H9 (cell line): ENCODE measurements at regions not wholly inside any gene's neighbourhood (a gene's known extent, or its start where the extent isn't known, plus 50 kb on each side); places are given as distances from the start of the nearest gene placed in this dataset.

Source experiments
- DNase-seq: peaks from one replicate; pipeline ENCODE4 v3.0.0-alpha.2; 2017
- H2AFZ ChIP-seq: one replicate; pipeline ENCODE4 v1.6.1; 2013; ENCODE audit warnings: mild to moderate bottlenecking, low read length, control low read depth, moderate library complexity
- H2AK5ac ChIP-seq: 2 replicates; pipeline ENCODE4 v1.6.1; 2013; ENCODE audit warnings: low read length, control low read depth, mixed read lengths; ENCODE audit not compliant: insufficient read length
- H2BK120ac ChIP-seq: one replicate; pipeline ENCODE4 v1.6.1; 2013; ENCODE audit warnings: low read depth, mild to moderate bottlenecking, low read length, control low read depth, inconsistent platforms; ENCODE audit not compliant: poor library complexity, severe bottlenecking
- H2BK12ac ChIP-seq: 2 replicates; pipeline ENCODE4 v1.6.1; 2013; ENCODE audit warnings: low read length, control low read depth, mixed read lengths, low read depth; ENCODE audit not compliant: insufficient read length
- H2BK15ac ChIP-seq: 2 replicates; pipeline ENCODE4 v1.6.1; 2013; ENCODE audit warnings: low read depth, low read length, control low read depth
- H2BK20ac ChIP-seq: one replicate; pipeline ENCODE4 v1.6.1; 2013; ENCODE audit warnings: low read depth, mild to moderate bottlenecking, low read length, control low read depth, inconsistent platforms; ENCODE audit not compliant: poor library complexity, severe bottlenecking
- H2BK5ac ChIP-seq: 2 replicates; pipeline ENCODE4 v1.6.1; 2013; ENCODE audit warnings: low read length, control low read depth, mixed read lengths; ENCODE audit not compliant: insufficient read length
- H3K14ac ChIP-seq: 2 replicates; pipeline ENCODE4 v1.6.1; 2013; ENCODE audit warnings: low read length, control low read depth; ENCODE audit not compliant: insufficient read depth
- H3K18ac ChIP-seq: 2 replicates; pipeline ENCODE4 v1.6.1; 2013; ENCODE audit warnings: low read depth, mild to moderate bottlenecking, mixed read lengths, low read length, control low read depth; ENCODE audit not compliant: insufficient read length
- H3K23ac ChIP-seq: 2 replicates; pipeline ENCODE4 v1.6.1; 2013; ENCODE audit warnings: low read length, control low read depth, mixed read lengths, low read depth; ENCODE audit not compliant: insufficient read length
- H3K23me2 ChIP-seq: 2 replicates; pipeline ENCODE4 v1.6.1; 2013; ENCODE audit warnings: low read depth, mild to moderate bottlenecking, mixed read lengths, low read length, control low read depth; ENCODE audit not compliant: insufficient read length, poor library complexity, severe bottlenecking
- H3K27ac ChIP-seq: 2 replicates; pipeline ENCODE4 v1.5.1; 2013; ENCODE audit warnings: low read length, control low read depth, mixed read lengths, low read depth; ENCODE audit not compliant: insufficient read length
- H3K27me3 ChIP-seq: 2 replicates; pipeline ENCODE4 v1.6.1; 2013; ENCODE audit warnings: low read length, control low read depth, inconsistent platforms; ENCODE audit not compliant: insufficient read depth
- H3K4ac ChIP-seq: 2 replicates; pipeline ENCODE4 v1.6.1; 2013; ENCODE audit warnings: low read depth, mild to moderate bottlenecking, control low read depth, inconsistent platforms, low read length, moderate library complexity
- H3K4me1 ChIP-seq: 2 replicates; pipeline ENCODE4 v1.6.1; 2013; ENCODE audit warnings: low read length, control low read depth, inconsistent platforms; ENCODE audit not compliant: insufficient read depth
- H3K4me2 ChIP-seq: 2 replicates; pipeline ENCODE4 v1.6.1; 2013; ENCODE audit warnings: low read length, control low read depth, mixed read lengths; ENCODE audit not compliant: insufficient read length, insufficient read depth
- H3K56ac ChIP-seq: 2 replicates; pipeline ENCODE4 v1.6.1; 2013; ENCODE audit warnings: low read depth, mild to moderate bottlenecking, mixed read lengths, low read length, control low read depth; ENCODE audit not compliant: insufficient read length
- H3K79me1 ChIP-seq: 2 replicates; pipeline ENCODE4 v1.6.1; 2013; ENCODE audit warnings: low read depth, mild to moderate bottlenecking, moderate library complexity, low read length, control low read depth, inconsistent platforms; ENCODE audit not compliant: insufficient read depth, poor library complexity, severe bottlenecking
- H3K79me2 ChIP-seq: 2 replicates; pipeline ENCODE4 v1.6.1; 2013; ENCODE audit warnings: low read length, control low read depth, inconsistent platforms; ENCODE audit not compliant: insufficient read depth
- H3K9ac ChIP-seq: 2 replicates; pipeline ENCODE4 v1.6.1; 2013; ENCODE audit warnings: low read length, control low read depth, mixed read lengths; ENCODE audit not compliant: insufficient read length; ENCODE audit errors: extremely low read depth
- H3K9me3 ChIP-seq: one replicate; pipeline ENCODE4 v1.6.1; 2013; ENCODE audit warnings: low read depth, low read length, inconsistent platforms; ENCODE audit not compliant: control insufficient read depth
- H3T11ph ChIP-seq: one replicate; pipeline ENCODE4 v1.6.1; 2013; ENCODE audit warnings: mild to moderate bottlenecking, low read length, control low read depth, inconsistent platforms
- H4K20me1 ChIP-seq: one replicate; pipeline ENCODE4 v1.6.1; 2013; ENCODE audit not compliant: control insufficient read depth, insufficient read length, insufficient read depth
- H4K5ac ChIP-seq: 2 replicates; pipeline ENCODE4 v1.6.1; 2013; ENCODE audit warnings: low read depth, mild to moderate bottlenecking, mixed read lengths, low read length, control low read depth; ENCODE audit not compliant: insufficient read length
- H4K8ac ChIP-seq: replicated peaks from 2 replicates; pipeline ENCODE4 v1.6.1; 2013; ENCODE audit warnings: low read length, control low read depth, mixed read lengths, low read depth; ENCODE audit not compliant: insufficient read length
- H4K91ac ChIP-seq: 2 replicates; pipeline ENCODE4 v1.6.1; 2013; ENCODE audit warnings: low read depth, mild to moderate bottlenecking, moderate library complexity, mixed read lengths, low read length, control low read depth; ENCODE audit not compliant: insufficient read length
- H3K27ac Mint-ChIP-seq, 3 experiments: 2 replicates in 2 of 3; 3 replicates in 1 of 3; pipeline ENCODE4 v1.8.0; 2020 to 2021; ENCODE audit warnings: mixed read lengths in 3 of 3, mild to moderate bottlenecking in 1 of 3, moderate library complexity in 1 of 3
- H3K27me3 Mint-ChIP-seq: 2 replicates; pipeline ENCODE4 v1.8.0; 2021; ENCODE audit warnings: low read depth, mild to moderate bottlenecking, moderate library complexity, mixed read lengths
- H3K36me3 Mint-ChIP-seq, 3 experiments: 2 replicates in 2 of 3; 3 replicates in 1 of 3; pipeline ENCODE4 v1.8.0; 2020 to 2021; ENCODE audit warnings: low read depth in 3 of 3, mixed read lengths in 3 of 3; ENCODE audit not compliant: insufficient read depth in 1 of 3
- H3K4me1 Mint-ChIP-seq, 2 experiments: 2 replicates each; pipeline ENCODE4 v1.8.0; 2020; ENCODE audit warnings: mixed read lengths in 2 of 2
- H3K4me3 Mint-ChIP-seq, 2 experiments: 2 replicates in 1 of 2; 3 replicates in 1 of 2; pipeline ENCODE4 v1.8.0; 2020 to 2021; ENCODE audit warnings: mild to moderate bottlenecking in 2 of 2, mixed read lengths in 2 of 2, moderate library complexity in 1 of 2
- H3K9me3 Mint-ChIP-seq, 2 experiments: 2 replicates in 1 of 2; 3 replicates in 1 of 2; pipeline ENCODE4 v1.8.0; 2020; ENCODE audit warnings: mild to moderate bottlenecking in 2 of 2, mixed read lengths in 2 of 2, moderate library complexity in 1 of 2
- CTCF ChIP-seq: fragments of 200-600 bp; sonication (generic); conservative IDR thresholded peaks from 3 replicates; pipeline ENCODE4 v1.8.0; 2021; ENCODE audit warnings: antibody characterized with exemption, mild to moderate bottlenecking
- WGBS: extraction: QIAGEN DNeasy Blood & Tissue Kit; methylation state at CpG from one replicate; pipeline ENCODE4 v1.1.7; 2013; ENCODE audit warnings: missing lambda C conversion rate, low lambda C conversion rate, mixed read lengths; ENCODE audit not compliant: insufficient read length; ENCODE audit errors: extremely low coverage; 5-methylcytosine and 5-hydroxymethylcytosine counted together

DNA sequence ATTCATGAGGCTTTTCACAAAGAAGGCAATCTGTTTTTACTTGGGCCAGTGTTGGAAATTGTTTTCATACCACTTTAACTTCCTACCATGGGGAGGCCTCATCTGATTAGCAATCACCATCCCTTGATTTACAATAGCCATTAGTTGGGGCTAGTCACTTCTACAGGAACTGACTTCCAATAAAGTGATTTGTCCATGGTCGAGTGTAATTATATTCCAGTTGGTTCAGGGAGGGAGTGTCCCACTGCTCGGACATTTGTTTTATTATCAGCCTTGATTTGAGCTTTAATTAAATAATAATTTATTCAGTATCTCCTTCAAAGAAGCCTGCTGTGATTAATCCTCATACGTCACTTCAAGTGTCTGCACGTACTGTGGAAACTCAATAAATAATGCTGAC lies 233.9 kb upstream of the CNTNAP5 start:
- Histone ChIP-seq H3K14ac (no peak overlapping the region), H4K5ac (no peak overlapping the region), H3T11ph (no peak overlapping the region), H2BK12ac (no peak overlapping the region), H3K9ac (no peak overlapping the region), H2AK5ac (no peak overlapping the region), H2AFZ (no peak overlapping the region), H3K79me2 (no peaks in the 10 kb centered on the region), H4K20me1 (no peaks in the 10 kb centered on the region), H2BK120ac (no peak overlapping the region), H2BK15ac (no peak overlapping the region), H2BK5ac (no peak overlapping the region), H3K23ac (no peak overlapping the region), H4K8ac (no peak overlapping the region), H3K18ac (no peak overlapping the region), H3K4me2 (no peak overlapping the region), H3K27ac (no peak overlapping the region), H3K56ac (no peak overlapping the region), H3K27me3 (no peaks in the 10 kb centered on the region), H3K4me1 (no peaks in the 10 kb centered on the region), H3K4ac (no peak overlapping the region), H4K91ac (no peak overlapping the region), H3K79me1 (no peaks in the 10 kb centered on the region), H3K9me3 (no peaks in the 10 kb centered on the region), H2BK20ac (no peak overlapping the region), H3K23me2 (no peaks in the 10 kb centered on the region)
- H3K36me3 Mint-ChIP-seq = peaks cover 0 to 11% (median 3%) of the 10 kb centered on the region in 3 experiments; a peak in 4 of 7 replicates
- no peak for DNase-seq
- no peaks in the 10 kb centered on the region for H3K4me1 Mint-ChIP-seq
- WGBS = no CpG with 5 or more reads among the region's 4 CpGs
- no peaks in the 10 kb centered on the region for H3K27me3 Mint-ChIP-seq
- no peak for TF ChIP-seq CTCF
- peaks cover 11 to 12% of the 10 kb centered on the region in 2 experiments for H3K9me3 Mint-ChIP-seq
- no peak overlapping the region for H3K4me3 Mint-ChIP-seq
- H3K27ac Mint-ChIP-seq = no peak overlapping the region
